ENCODE measurements at regions not wholly inside any gene's neighbourhood (a gene's known extent, or its start where the extent isn't known, plus 50 kb on each side); places are given as distances from the start of the nearest gene placed in this dataset.

DNA sequence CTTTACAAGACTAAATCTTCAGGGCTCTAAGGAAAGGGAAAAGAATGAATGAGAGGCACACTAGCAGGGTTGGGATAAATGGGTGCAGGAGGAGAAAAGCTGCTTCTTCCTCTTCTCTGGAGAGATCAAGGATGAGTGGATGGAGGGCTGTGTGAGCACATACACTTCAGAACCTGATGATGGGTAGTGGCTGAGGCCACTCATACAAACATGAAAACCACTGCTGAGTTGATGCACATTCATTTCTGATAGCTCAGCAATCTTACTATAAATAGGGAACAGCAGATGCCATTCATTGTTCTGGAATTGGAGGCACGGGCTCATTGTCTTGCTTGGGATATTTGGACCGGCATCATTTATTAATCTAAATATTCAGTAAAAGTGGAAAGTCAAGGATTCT, 152.4 kb upstream of the KCTD1 start:
- Mint-ChIP-seq H3K36me3 (ENCODE audit: insufficient read depth, unreplicated experiment) (no peaks in the 10 kb centered on the region), H3K9me3 (ENCODE audit: low read depth, unreplicated experiment) (no peaks in the 10 kb centered on the region), H3K4me1 (ENCODE audit: low read depth, unreplicated experiment) (no peaks in the 10 kb centered on the region), H3K27me3 (ENCODE audit: unreplicated experiment) (no peaks in the 10 kb centered on the region), H3K27ac (ENCODE audit: unreplicated experiment) (no peak overlapping the region), H3K4me3 (ENCODE audit: low read depth, unreplicated experiment) (no peak overlapping the region)
- TF ChIP-seq, protein P1, sequence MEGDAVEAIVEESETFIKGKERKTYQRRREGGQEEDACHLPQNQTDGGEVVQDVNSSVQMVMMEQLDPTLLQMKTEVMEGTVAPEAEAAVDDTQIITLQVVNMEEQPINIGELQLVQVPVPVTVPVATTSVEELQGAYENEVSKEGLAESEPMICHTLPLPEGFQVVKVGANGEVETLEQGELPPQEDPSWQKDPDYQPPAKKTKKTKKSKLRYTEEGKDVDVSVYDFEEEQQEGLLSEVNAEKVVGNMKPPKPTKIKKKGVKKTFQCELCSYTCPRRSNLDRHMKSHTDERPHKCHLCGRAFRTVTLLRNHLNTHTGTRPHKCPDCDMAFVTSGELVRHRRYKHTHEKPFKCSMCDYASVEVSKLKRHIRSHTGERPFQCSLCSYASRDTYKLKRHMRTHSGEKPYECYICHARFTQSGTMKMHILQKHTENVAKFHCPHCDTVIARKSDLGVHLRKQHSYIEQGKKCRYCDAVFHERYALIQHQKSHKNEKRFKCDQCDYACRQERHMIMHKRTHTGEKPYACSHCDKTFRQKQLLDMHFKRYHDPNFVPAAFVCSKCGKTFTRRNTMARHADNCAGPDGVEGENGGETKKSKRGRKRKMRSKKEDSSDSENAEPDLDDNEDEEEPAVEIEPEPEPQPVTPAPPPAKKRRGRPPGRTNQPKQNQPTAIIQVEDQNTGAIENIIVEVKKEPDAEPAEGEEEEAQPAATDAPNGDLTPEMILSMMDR (IDR thresholded peaks at IDR 0.05; ENCODE audit: unreplicated experiment) = no peak
- intact Hi-C loops (cut with micrococcal nuclease; ENCODE audit: unreplicated experiment) = no loop called here
- CTCF ChIA-PET = no interaction called here
- BruUV-seq (replicated peaks) = no TSS peak
- DNase-seq = no peak

DNA sequence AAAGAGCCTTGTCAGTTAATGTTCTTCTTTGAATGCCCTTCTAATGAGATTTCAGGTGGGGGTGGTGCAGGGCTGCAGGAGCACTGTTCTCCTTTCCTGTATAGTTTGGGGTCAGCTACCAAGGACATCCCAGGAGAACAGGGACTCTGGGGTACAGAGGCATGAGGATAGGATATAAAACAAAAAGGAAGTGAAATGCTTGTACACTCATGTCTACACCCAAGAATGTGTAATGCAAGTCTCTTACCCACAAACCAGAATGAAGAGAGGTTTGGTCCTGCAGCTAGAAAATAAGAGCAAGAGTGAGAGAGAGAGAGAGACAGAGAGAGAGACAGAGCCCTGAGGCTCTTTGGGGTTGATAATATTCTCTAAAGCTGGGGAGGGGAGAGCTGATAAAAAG, 151.8 kb upstream of the KCTD1 start:
- no peak overlapping the region for H3K27ac Mint-ChIP-seq (ENCODE audit: unreplicated experiment)
- intact Hi-C loops (cut with micrococcal nuclease; ENCODE audit: unreplicated experiment) = no loop called here
- BruUV-seq (replicated peaks) = no TSS peak
- H3K4me3 Mint-ChIP-seq (ENCODE audit: low read depth, unreplicated experiment) = no peak overlapping the region
- no peaks in the 10 kb centered on the region for H3K9me3 Mint-ChIP-seq (ENCODE audit: low read depth, unreplicated experiment)
- CTCF ChIA-PET = no interaction called here
- H3K36me3 Mint-ChIP-seq (ENCODE audit: insufficient read depth, unreplicated experiment) = no peaks in the 10 kb centered on the region
- no peaks in the 10 kb centered on the region for H3K27me3 Mint-ChIP-seq (ENCODE audit: unreplicated experiment)
- no peak for DNase-seq
- no peaks in the 10 kb centered on the region for H3K4me1 Mint-ChIP-seq (ENCODE audit: low read depth, unreplicated experiment)
- TF ChIP-seq, protein P1 (IDR thresholded peaks at IDR 0.05; ENCODE audit: unreplicated experiment) = no peak

DNA sequence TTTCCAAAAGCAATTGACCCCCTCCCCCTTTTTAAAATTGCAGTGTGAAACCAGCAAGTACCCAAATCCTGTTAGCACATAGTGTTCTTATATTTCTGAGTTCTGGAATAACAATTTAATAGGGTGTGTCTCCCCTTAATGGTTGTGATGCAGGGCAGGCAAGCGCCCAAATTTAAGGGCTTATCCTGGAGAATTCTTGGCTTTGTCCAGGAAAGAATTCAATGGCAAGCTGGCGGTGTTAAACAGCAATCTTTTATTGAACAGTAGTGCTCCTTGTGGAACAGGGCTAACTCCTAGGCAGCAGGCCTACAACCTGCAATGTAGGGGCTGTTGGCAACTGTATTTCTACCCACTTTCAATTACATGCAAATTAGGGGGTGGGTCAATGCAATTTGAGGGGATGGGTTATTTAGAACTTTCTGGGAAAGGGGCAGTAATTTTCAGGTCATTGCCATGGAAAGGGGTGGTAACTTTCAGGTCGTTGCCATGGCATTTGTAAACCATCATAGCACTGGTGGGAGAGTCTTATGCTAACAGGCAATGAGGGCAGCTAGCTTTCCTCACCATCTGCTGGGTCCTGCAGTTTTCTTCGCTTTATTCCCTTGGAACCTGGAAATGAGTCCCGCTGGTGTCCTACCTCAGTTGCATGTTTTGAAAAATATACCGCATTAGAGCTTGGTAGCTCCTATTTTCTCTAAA, 149.0 kb upstream of the KCTD1 start:
- DNase-seq = no peak
- Mint-ChIP-seq H3K27ac (ENCODE audit: unreplicated experiment) (no peak overlapping the region), H3K36me3 (ENCODE audit: insufficient read depth, unreplicated experiment) (no peaks in the 10 kb centered on the region), H3K4me3 (ENCODE audit: low read depth, unreplicated experiment) (no peak overlapping the region), H3K4me1 (ENCODE audit: low read depth, unreplicated experiment) (no peaks in the 10 kb centered on the region), H3K27me3 (ENCODE audit: unreplicated experiment) (no peaks in the 10 kb centered on the region), H3K9me3 (ENCODE audit: low read depth, unreplicated experiment) (no peaks in the 10 kb centered on the region)
- intact Hi-C loops (cut with micrococcal nuclease; ENCODE audit: unreplicated experiment) = no loop called here
- TF ChIP-seq, protein P1 (IDR thresholded peaks at IDR 0.05; ENCODE audit: unreplicated experiment) = no peak
- CTCF ChIA-PET = interaction anchor here (0.5 kb wide), 1 partner anchor 500 kb away, joined by 4 read pairs; no protein-coding TSS in a partner anchor
- no TSS peak for BruUV-seq (replicated peaks)

DNA sequence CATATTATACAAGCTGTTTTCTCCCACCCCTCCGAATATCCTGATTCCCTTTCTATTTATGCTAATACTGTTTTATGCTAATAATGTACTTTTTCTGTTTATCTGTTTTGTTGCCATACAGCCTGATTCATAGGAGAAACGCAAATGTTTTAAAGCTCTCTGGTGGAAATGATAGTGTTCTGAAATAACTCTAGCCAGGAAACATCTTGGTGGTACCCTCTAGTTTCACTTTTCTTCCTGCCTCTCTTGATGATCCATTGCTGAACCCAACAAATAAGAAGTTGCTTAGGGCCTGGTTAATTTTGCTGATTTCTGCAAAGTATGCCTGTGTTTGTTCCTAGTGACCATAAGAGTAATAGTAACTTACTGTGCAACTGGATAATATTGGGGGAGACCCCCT, 148.4 kb upstream of the KCTD1 start:
- BruUV-seq (replicated peaks) = no TSS peak
- no peak for DNase-seq
- CTCF ChIA-PET = no interaction called here
- Mint-ChIP-seq H3K4me1 (ENCODE audit: low read depth, unreplicated experiment) (no peaks in the 10 kb centered on the region), H3K36me3 (ENCODE audit: insufficient read depth, unreplicated experiment) (no peaks in the 10 kb centered on the region), H3K4me3 (ENCODE audit: low read depth, unreplicated experiment) (no peak overlapping the region), H3K27ac (ENCODE audit: unreplicated experiment) (no peak overlapping the region), H3K9me3 (ENCODE audit: low read depth, unreplicated experiment) (no peaks in the 10 kb centered on the region), H3K27me3 (ENCODE audit: unreplicated experiment) (peaks cover 2% of the 10 kb centered on the region)
- TF ChIP-seq, protein P1 (IDR thresholded peaks at IDR 0.05; ENCODE audit: unreplicated experiment) = no peak
- intact Hi-C loops (cut with micrococcal nuclease; ENCODE audit: unreplicated experiment) = no loop called here
